ENCODE measurements at regions not wholly inside any gene's neighbourhood (a gene's known extent, or its start where the extent isn't known, plus 50 kb on each side); places are given as distances from the start of the nearest gene placed in this dataset.

GRCh38 chr7:149644754-149645153, 128.6 kb downstream of the ZNF467 start:
- ChIA-PET CTCF (no interaction called here), POLR2A (no interaction called here)
- Mint-ChIP-seq H3K9me3 (no peaks in the 10 kb centered on the region), H3K27me3 (peaks cover 19% of the 10 kb centered on the region), H3K4me1 (no peaks in the 10 kb centered on the region), H3K4me3 (no peak overlapping the region), H3K36me3 (ENCODE audit: low read depth) (no peaks in the 10 kb centered on the region), H3K27ac (no peak overlapping the region)
- intact Hi-C loops (cut with micrococcal nuclease), result no loop called here
- no peak for TF ChIP-seq CTCF (IDR thresholded peaks at IDR 0.05)
- no peak for DNase-seq
- no peak for ATAC-seq (ENCODE audit: low read depth)

- CTCF ChIA-PET, result no interaction called here
Observed at GRCh38 chr7:149642589-149642988, 130.8 kb downstream of the ZNF467 start.

GRCh38 chr7:149638566-149639320, 134.6 kb downstream of the ZNF467 start:
- no peak for TF ChIP-seq CTCF (IDR thresholded peaks at IDR 0.05)
- intact Hi-C loops (cut with micrococcal nuclease), result no loop called here
- Mint-ChIP-seq H3K36me3 (ENCODE audit: low read depth) (no peaks in the 10 kb centered on the region), H3K4me1 (no peaks in the 10 kb centered on the region), H3K9me3 (no peaks in the 10 kb centered on the region), H3K4me3 (no peak overlapping the region), H3K27me3 (peaks cover 25% of the 10 kb centered on the region), H3K27ac (no peak overlapping the region)
- DNase-seq (no peak), ATAC-seq (ENCODE audit: low read depth) (no peak)
- ChIA-PET CTCF (interaction anchor here (1.2 kb wide), 1 partner anchor 12 kb away, joined by 4 read pairs; no protein-coding TSS in a partner anchor), POLR2A (no interaction called here)

More at GRCh38 chr7:149642589-149642988, 130.8 kb downstream of the ZNF467 start:
- no peaks in the 10 kb centered on the region for H3K36me3 Mint-ChIP-seq (ENCODE audit: low read depth)
- TF ChIP-seq CTCF (IDR thresholded peaks at IDR 0.05), result no peak
- POLR2A ChIA-PET, result no interaction called here
- no peak for DNase-seq
- H3K4me3 Mint-ChIP-seq, result no peak overlapping the region
- no peak overlapping the region for H3K27ac Mint-ChIP-seq
- no peak for ATAC-seq (ENCODE audit: low read depth)
- peaks cover 25% of the 10 kb centered on the region for H3K27me3 Mint-ChIP-seq
- intact Hi-C loops (cut with micrococcal nuclease), result no loop called here
- H3K9me3 Mint-ChIP-seq, result no peaks in the 10 kb centered on the region
- no peaks in the 10 kb centered on the region for H3K4me1 Mint-ChIP-seq

GRCh38 chr7:149637911-149638565, 135.3 kb downstream of the ZNF467 start:
- DNase-seq (no peak), ATAC-seq (ENCODE audit: low read depth) (no peak)
- ChIA-PET POLR2A (no interaction called here), CTCF (interaction anchor here (1.2 kb wide), 1 partner anchor 12 kb away, joined by 4 read pairs; no protein-coding TSS in a partner anchor)
- Mint-ChIP-seq H3K27ac (no peak overlapping the region), H3K36me3 (ENCODE audit: low read depth) (no peaks in the 10 kb centered on the region), H3K4me1 (no peaks in the 10 kb centered on the region), H3K27me3 (peaks cover 25% of the 10 kb centered on the region), H3K4me3 (no peak overlapping the region), H3K9me3 (no peaks in the 10 kb centered on the region)
- intact Hi-C loops (cut with micrococcal nuclease), result no loop called here
- TF ChIP-seq CTCF (IDR thresholded peaks at IDR 0.05), result no peak

- Mint-ChIP-seq H3K4me1 (no peaks in the 10 kb centered on the region), H3K27me3 (peaks cover 21% of the 10 kb centered on the region), H3K27ac (no peak overlapping the region), H3K4me3 (no peak overlapping the region), H3K9me3 (no peaks in the 10 kb centered on the region), H3K36me3 (ENCODE audit: low read depth) (no peaks in the 10 kb centered on the region)
- intact Hi-C loops (cut with micrococcal nuclease), result no loop called here
- ATAC-seq (ENCODE audit: low read depth), result no peak
- DNase-seq, result no peak
- TF ChIP-seq CTCF (IDR thresholded peaks at IDR 0.05), result no peak
- POLR2A ChIA-PET, result no interaction called here
- CTCF ChIA-PET, result no interaction called here
Observed at GRCh38 chr7:149635561-149636329, 137.6 kb downstream of the ZNF467 start.
